AG04450 (cell line): ENCODE measurements at regions not wholly inside any gene's neighbourhood (a gene's known extent, or its start where the extent isn't known, plus 50 kb on each side); places are given as distances from the start of the nearest gene placed in this dataset.
A peak's percentile ranks its signal among the peaks of the same experiment; 100 is the strongest.

ENCODE experiments used
- CTCF ChIA-PET: fragments of 300-600, 350-600 bp; formaldehyde crosslinking; extraction: SDS; loops from one replicate; lab custom pipeline; 2022; ENCODE audit warnings: antibody characterized with exemption, inconsistent platforms; lab: Charles Lee
- POLR2A ChIA-PET: fragments of 350-600 bp; formaldehyde crosslinking; extraction: SDS; loops from one replicate; lab custom pipeline; 2021; ENCODE audit warnings: antibody characterized with exemption, inconsistent platforms; lab: Yijun Ruan, JAX
- DNase-seq: peaks from one replicate; pipeline ENCODE4 v3.0.0-alpha.2; 2011; ENCODE audit warnings: low read depth, low spot score
- H3K27ac ChIP-seq: one replicate; pipeline ENCODE4 v1.5.1; 2012; ENCODE audit warnings: low read depth, low read length, control low read depth
- H3K27me3 ChIP-seq: one replicate; pipeline ENCODE4 v1.6.0; 2012; ENCODE audit warnings: low read length; ENCODE audit not compliant: control insufficient read depth, insufficient read depth
- H3K4me3 ChIP-seq: 2 replicates; pipeline ENCODE4 v1.5.1; 2011; ENCODE audit warnings: mild to moderate bottlenecking, low read depth, low read length, control low read depth
- H3K9me3 ChIP-seq: 2 replicates; pipeline ENCODE4 v1.5.1; 2012; ENCODE audit warnings: low read length; ENCODE audit not compliant: control insufficient read depth, insufficient read depth
- CTCF ChIP-seq: IDR thresholded peaks from 2 replicates; pipeline ENCODE4 v1.5.1; 2011; ENCODE audit warnings: low read depth, low read length, control low read depth, inconsistent platforms

DNA sequence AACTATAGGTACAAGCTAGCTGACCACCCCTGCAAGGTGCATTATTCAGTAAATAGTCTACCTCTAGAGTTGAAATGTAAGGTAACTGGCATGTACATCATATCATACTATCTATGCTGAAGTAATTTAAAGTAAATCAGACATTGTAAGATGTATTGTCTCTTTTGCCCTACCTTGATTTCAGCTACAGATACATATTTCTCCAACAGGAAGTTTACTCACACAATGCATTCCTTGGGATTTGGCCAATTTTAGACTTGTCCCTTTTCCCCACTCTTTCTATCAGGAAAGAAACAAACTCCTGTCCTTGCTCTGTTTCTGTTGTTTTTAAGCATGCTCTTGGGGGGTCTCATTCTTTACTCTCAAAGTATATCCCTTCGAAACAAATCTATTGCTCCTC is 58.5 kb upstream of the TSLP start:
- H3K9me3 ChIP-seq = no peaks in the 10 kb centered on the region
- ChIA-PET POLR2A (no interaction called here), CTCF (no interaction called here)
- no peak for TF ChIP-seq CTCF
- H3K27ac ChIP-seq = no peak overlapping the region
- no peaks in the 10 kb centered on the region for H3K27me3 ChIP-seq
- H3K4me3 ChIP-seq = no peak overlapping the region
- no peak for DNase-seq

DNA sequence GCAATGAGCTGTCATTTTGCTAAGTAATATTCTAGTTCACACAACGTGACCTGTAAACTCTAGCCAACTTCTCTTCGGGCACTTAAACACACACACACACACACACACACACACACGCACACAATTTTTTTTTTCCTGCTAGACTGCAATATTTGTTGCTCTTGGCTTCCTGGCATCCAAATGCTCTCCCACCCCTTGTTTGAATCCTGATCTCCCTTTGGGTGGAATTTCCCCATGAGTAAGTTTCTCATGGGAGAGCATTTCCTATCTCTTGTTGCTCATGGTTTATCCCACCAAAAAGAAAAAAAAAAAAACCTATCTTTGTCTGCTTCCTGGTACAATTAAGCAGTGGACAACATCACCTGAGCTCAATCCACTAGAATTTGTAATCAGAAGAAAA is 54.7 kb upstream of the TSLP start:
- ChIA-PET CTCF (no interaction called here), POLR2A (interaction anchor here (0.7 kb wide), 1 partner anchor 11 kb away, joined by 3 read pairs; no protein-coding TSS in a partner anchor)
- TF ChIP-seq CTCF = no peak
- H3K27me3 ChIP-seq = no peaks in the 10 kb centered on the region
- H3K27ac ChIP-seq = no peak overlapping the region
- DNase-seq = peak; percentile 15
- H3K9me3 ChIP-seq = no peaks in the 10 kb centered on the region
- no peak overlapping the region for H3K4me3 ChIP-seq

GRCh38 chr5:111017731-111018130 is 53.8 kb upstream of the TSLP start:
- POLR2A ChIA-PET = no interaction called here
- H3K4me3 ChIP-seq = no peak overlapping the region
- H3K27ac ChIP-seq = no peak overlapping the region
- DNase-seq = no peak
- no peaks in the 10 kb centered on the region for H3K9me3 ChIP-seq
- CTCF ChIA-PET = no interaction called here
- no peaks in the 10 kb centered on the region for H3K27me3 ChIP-seq
- TF ChIP-seq CTCF = no peak
